Activated CD4-positive, alpha-beta memory T cell treated with anti-CD3 and anti-CD28 coated beads, Interleukin-2, amount 10 ng/mL, durations not matched to agents 7 days and 5 days (primary cell): ENCODE measurements at regions not wholly inside any gene's neighbourhood (a gene's known extent, or its start where the extent isn't known, plus 50 kb on each side); places are given as distances from the start of the nearest gene placed in this dataset.

Experiments used
- CTCF ChIA-PET: fragments of 350-600 bp; sonication (Branson Sonifier 250); formaldehyde crosslinking; loops from one replicate; lab custom pipeline; 2021; ENCODE audit warnings: antibody characterized with exemption, inconsistent platforms; lab: Charles Lee
- POLR2A ChIA-PET: fragments of 350-600 bp; sonication (Branson Sonifier 250); formaldehyde crosslinking; loops from one replicate; lab custom pipeline; 2021; ENCODE audit warnings: antibody characterized with exemption; lab: Charles Lee
- DNase-seq: peaks from one replicate; pipeline ENCODE4 v3.0.0-alpha.2; 2020
- H3K27ac Mint-ChIP-seq: one replicate; pipeline ENCODE4 v1.8.0; 2021; ENCODE audit warnings: mild to moderate bottlenecking, mixed read lengths
- H3K27me3 Mint-ChIP-seq: one replicate; pipeline ENCODE4 v1.8.0; 2021; ENCODE audit warnings: mixed read lengths
- H3K36me3 Mint-ChIP-seq: one replicate; pipeline ENCODE4 v1.8.0; 2021; ENCODE audit warnings: low read depth, mixed read lengths
- H3K4me1 Mint-ChIP-seq: one replicate; pipeline ENCODE4 v1.8.0; 2021; ENCODE audit warnings: mixed read lengths
- H3K4me3 Mint-ChIP-seq: one replicate; pipeline ENCODE4 v1.8.0; 2021; ENCODE audit warnings: mild to moderate bottlenecking, mixed read lengths
- H3K9me3 Mint-ChIP-seq: one replicate; pipeline ENCODE4 v1.8.0; 2021; ENCODE audit warnings: mixed read lengths

DNA sequence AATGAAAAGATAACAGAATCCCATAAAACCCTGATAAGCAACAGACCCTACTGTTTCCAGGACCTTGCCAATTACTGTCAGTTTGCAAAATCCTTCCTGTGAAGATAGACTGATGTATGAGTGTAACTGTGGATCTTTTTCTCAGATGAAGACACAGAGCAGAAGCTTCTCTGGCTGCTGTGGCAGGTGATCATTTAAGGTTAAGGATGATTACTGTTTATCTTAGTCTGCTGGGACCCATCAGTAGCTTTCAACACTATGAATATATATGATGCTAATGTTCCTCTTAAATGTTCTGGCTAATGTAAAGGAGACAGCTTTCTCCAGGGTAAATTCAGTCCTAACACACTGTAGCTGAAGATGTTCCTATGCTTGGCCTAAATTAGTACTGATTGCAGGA lies 56.0 kb upstream of the CTTNBP2 start:
- no peak overlapping the region for H3K4me3 Mint-ChIP-seq
- POLR2A ChIA-PET, result no interaction called here
- no peaks in the 10 kb centered on the region for H3K4me1 Mint-ChIP-seq
- CTCF ChIA-PET, result no interaction called here
- no peak for DNase-seq
- no peaks in the 10 kb centered on the region for H3K9me3 Mint-ChIP-seq
- H3K36me3 Mint-ChIP-seq, result no peaks in the 10 kb centered on the region
- no peaks in the 10 kb centered on the region for H3K27me3 Mint-ChIP-seq
- no peak overlapping the region for H3K27ac Mint-ChIP-seq

DNA sequence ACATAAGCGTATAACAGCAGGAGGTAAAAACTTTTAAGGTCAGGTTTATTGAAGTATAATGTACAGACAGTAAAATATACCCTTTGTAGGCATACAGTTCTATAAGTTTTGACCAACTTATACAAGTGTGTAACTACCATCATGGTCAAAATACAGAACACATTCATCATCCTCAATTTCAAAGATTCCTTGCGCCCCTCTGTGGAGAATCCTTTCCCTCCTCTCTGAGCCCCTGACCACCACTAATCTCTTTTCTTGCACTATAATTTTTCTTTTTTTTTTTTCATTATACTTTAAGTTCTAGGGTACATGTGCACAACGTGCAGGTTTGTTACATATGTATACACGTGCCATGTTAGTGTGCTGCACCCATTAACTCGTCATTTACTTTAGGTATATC lies 58.1 kb upstream of the CTTNBP2 start:
- no peak overlapping the region for H3K4me3 Mint-ChIP-seq
- H3K9me3 Mint-ChIP-seq, result no peaks in the 10 kb centered on the region

DNA sequence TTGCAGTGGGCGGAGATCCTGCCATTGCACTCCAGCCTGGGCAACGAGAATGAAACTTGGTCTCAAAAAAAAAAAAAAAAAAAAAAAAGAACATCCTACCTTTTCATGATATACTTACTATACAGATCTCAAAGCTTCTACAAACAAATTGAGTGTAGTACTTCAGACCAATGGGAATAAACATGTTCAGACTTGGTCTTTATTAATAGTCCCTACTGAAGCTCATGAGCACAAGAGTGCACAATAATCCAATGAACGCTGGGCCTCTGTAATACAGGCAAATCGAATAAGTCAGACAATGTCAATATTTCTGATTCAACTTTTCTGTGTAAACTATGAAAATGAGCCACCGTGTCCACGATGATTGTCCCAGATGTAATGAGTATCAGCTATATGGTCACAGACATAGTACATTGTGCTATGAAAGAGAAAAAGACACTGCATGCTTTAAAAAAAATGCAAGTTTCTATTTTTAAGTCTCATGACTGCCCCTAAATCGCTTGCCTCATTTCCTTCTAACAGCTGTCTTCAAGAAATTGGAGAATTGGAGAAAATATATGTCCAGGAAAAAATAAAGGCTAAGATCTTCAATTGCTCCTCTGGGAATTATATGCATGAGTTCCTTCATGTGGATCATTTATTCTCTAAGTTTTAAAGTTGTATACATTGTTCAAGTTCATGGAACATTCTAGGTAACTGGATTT lies 64.0 kb upstream of the CTTNBP2 start:
- Mint-ChIP-seq H3K4me3 (no peak overlapping the region), H3K27me3 (no peaks in the 10 kb centered on the region), H3K4me1 (no peaks in the 10 kb centered on the region), H3K36me3 (no peaks in the 10 kb centered on the region), H3K27ac (no peak overlapping the region), H3K9me3 (no peaks in the 10 kb centered on the region)
- POLR2A ChIA-PET, result no interaction called here
- CTCF ChIA-PET, result interaction anchor here (0.7 kb wide), 1 partner anchor 187 kb away, joined by 4 read pairs; no protein-coding TSS in a partner anchor
- DNase-seq, result no peak

More for the DNA sequence above, 58.1 kb upstream of the CTTNBP2 start:
- no peak for DNase-seq
- POLR2A ChIA-PET, result no interaction called here
- CTCF ChIA-PET, result no interaction called here
- Mint-ChIP-seq H3K27ac (no peak overlapping the region), H3K27me3 (no peaks in the 10 kb centered on the region), H3K4me1 (no peaks in the 10 kb centered on the region), H3K36me3 (no peaks in the 10 kb centered on the region)

- H3K27me3 Mint-ChIP-seq, result no peaks in the 10 kb centered on the region
- CTCF ChIA-PET, result no interaction called here
- H3K36me3 Mint-ChIP-seq, result no peaks in the 10 kb centered on the region
- no peak overlapping the region for H3K27ac Mint-ChIP-seq
- DNase-seq, result no peak
- no peaks in the 10 kb centered on the region for H3K9me3 Mint-ChIP-seq
- POLR2A ChIA-PET, result no interaction called here
- no peak overlapping the region for H3K4me3 Mint-ChIP-seq
- H3K4me1 Mint-ChIP-seq, result no peaks in the 10 kb centered on the region
Observed at GRCh38 chr7:117937753-117938483, 64.7 kb upstream of the CTTNBP2 start.

DNA sequence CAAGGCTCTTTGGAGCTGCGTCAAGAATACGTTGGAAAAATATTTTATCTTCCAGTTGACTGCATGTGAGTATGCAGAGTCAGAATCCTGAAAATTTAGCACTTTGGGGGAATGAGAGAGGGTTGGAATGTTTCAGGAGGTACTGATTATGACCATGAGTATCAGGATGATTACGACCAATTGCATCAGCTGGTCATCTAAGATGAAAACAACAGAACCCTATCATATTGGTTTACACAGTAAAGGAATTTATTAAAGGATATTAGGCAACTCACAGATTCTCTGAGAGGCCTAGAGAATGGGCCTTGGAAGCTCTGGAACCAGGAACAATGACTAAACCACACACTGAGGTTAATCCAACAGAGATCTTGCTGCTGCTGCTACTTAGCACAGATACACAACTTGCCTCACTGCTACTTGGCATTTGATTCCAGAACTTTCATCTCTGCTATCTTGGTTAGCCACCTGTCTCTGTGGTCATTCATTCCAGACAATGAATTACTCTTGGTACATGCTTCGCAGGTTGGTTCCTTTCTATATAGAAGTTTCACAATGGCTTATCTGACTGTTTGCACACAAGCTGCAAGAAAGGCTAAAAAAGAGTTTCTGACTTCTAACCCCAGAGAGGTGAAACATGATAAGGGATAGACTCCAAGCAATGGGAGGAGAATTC lies 68.0 kb upstream of the CTTNBP2 start:
- Mint-ChIP-seq H3K4me1 (no peaks in the 10 kb centered on the region), H3K9me3 (no peaks in the 10 kb centered on the region), H3K36me3 (no peaks in the 10 kb centered on the region), H3K27ac (no peak overlapping the region), H3K27me3 (no peaks in the 10 kb centered on the region), H3K4me3 (no peak overlapping the region)
- DNase-seq, result no peak
- ChIA-PET POLR2A (no interaction called here), CTCF (no interaction called here)

DNA sequence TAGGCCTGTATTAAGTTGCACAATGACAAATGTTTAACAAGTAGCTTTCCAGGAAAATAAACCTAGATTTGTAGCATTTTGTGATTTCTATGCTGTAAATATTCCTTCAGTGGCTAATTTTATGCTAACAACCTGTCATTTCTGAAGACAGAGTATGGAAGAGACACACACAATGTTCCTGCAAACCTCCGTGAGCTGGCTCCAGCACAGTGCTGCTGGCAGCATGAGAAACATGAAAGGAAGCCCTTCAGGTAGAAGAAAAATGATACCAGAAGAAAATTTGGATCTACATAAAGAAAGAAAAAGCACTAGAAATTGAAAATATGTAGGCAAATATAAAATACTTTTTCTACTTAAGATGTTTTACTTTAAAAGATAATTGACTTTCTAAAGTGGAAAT lies 69.5 kb upstream of the CTTNBP2 start:
- ChIA-PET POLR2A (no interaction called here), CTCF (no interaction called here)
- Mint-ChIP-seq H3K4me3 (no peak overlapping the region), H3K36me3 (no peaks in the 10 kb centered on the region), H3K27ac (no peak overlapping the region), H3K27me3 (no peaks in the 10 kb centered on the region), H3K4me1 (no peaks in the 10 kb centered on the region), H3K9me3 (no peaks in the 10 kb centered on the region)
- DNase-seq, result no peak

- Mint-ChIP-seq H3K27me3 (no peaks in the 10 kb centered on the region), H3K9me3 (no peaks in the 10 kb centered on the region), H3K27ac (no peak overlapping the region), H3K4me1 (no peaks in the 10 kb centered on the region), H3K4me3 (no peak overlapping the region), H3K36me3 (no peaks in the 10 kb centered on the region)
- ChIA-PET POLR2A (no interaction called here), CTCF (no interaction called here)
- DNase-seq, result no peak
Observed at GRCh38 chr7:117944886-117945285, 71.6 kb upstream of the CTTNBP2 start.

DNA sequence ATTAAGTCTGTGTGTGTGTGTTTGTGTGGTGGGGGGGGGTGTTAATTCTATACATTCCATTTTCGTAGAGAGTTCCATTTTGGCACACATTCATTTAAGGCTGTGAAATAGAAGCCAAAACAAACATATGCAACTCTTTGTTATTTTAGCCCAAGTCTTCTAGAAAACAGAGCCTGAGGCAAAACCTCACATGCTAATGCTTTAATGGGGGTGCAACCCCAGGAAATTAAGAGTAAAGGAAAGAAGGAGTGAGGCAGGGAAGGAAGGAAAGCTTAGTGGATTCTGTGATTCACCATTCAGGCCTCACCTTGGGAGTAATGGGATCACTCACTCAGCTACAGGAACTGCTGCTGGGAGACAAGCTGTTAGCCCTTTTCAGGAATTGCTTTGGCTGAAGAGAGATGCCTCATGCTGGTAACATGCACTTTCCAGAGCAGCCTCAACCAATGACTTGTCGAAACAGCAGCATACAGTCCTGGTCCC lies 73.0 kb upstream of the CTTNBP2 start:
- DNase-seq, result no peak
- H3K27me3 Mint-ChIP-seq, result no peaks in the 10 kb centered on the region
- no peak overlapping the region for H3K27ac Mint-ChIP-seq
- H3K9me3 Mint-ChIP-seq, result no peaks in the 10 kb centered on the region
- ChIA-PET POLR2A (no interaction called here), CTCF (no interaction called here)
- H3K36me3 Mint-ChIP-seq, result no peaks in the 10 kb centered on the region
- no peak overlapping the region for H3K4me3 Mint-ChIP-seq
- H3K4me1 Mint-ChIP-seq, result no peaks in the 10 kb centered on the region

DNA sequence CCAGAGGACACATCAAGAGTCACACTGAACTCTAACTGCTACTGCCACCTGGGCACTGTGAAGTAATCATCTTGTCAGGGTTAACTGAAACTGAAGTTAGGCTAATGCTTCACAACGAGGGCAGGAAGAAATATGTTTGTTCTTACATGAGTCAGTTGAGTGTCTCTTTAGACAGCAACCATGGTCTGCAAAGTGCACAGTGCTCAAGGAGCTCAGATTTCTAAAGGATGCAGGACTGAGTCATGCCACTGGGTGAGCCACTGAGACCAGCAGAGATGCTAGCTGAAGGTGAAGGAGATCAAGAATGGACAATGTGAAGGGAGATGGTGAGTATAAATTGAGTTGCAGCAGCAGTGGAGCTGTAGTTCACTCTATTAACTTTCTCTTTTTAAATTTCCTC lies 76.0 kb upstream of the CTTNBP2 start:
- CTCF ChIA-PET, result no interaction called here
- POLR2A ChIA-PET, result no interaction called here

GRCh38 chr7:117950601-117951260 lies 77.5 kb upstream of the CTTNBP2 start:
- Mint-ChIP-seq H3K27me3 (no peaks in the 10 kb centered on the region), H3K36me3 (no peaks in the 10 kb centered on the region), H3K27ac (no peak overlapping the region), H3K4me1 (no peaks in the 10 kb centered on the region), H3K9me3 (no peaks in the 10 kb centered on the region), H3K4me3 (no peak overlapping the region)
- POLR2A ChIA-PET, result no interaction called here
- CTCF ChIA-PET, result no interaction called here
- DNase-seq, result no peak

More for the DNA sequence above, 76.0 kb upstream of the CTTNBP2 start:
- Mint-ChIP-seq H3K36me3 (no peaks in the 10 kb centered on the region), H3K27ac (no peak overlapping the region), H3K4me3 (no peak overlapping the region), H3K9me3 (no peaks in the 10 kb centered on the region), H3K4me1 (no peaks in the 10 kb centered on the region), H3K27me3 (no peaks in the 10 kb centered on the region)
- no peak for DNase-seq

GRCh38 chr7:117951285-117951684 lies 78.0 kb upstream of the CTTNBP2 start:
- POLR2A ChIA-PET, result no interaction called here
- Mint-ChIP-seq H3K36me3 (no peaks in the 10 kb centered on the region), H3K4me3 (no peak overlapping the region), H3K9me3 (no peaks in the 10 kb centered on the region), H3K27ac (no peak overlapping the region), H3K27me3 (no peaks in the 10 kb centered on the region), H3K4me1 (no peaks in the 10 kb centered on the region)
- DNase-seq, result no peak
- CTCF ChIA-PET, result no interaction called here

DNA sequence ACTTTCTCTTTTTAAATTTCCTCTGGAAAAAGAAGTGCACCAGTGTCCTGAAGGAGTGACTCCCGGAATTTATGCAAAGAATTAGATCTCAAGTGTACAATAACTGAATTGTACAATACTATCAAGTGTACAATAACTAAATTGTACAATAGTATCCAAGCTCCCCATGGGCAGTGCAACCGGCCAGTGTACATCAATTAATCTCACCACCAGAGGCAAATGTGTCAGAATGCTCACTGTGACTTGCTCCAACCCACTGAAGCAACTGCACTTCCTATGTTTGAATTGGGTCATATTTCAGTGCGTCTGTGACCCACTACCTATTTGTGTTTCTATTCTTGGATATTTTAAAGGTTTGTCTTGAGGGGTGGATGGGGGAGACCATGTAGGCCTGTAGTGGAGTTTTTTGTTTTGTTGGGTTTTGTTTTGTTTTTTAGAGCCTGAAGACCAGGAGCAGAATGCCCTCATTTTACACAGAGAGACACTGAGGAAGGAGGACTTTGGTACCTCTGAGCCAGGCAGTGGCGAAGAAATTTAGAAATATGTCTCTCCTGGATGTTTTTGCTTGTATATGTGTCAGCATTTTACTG lies 78.5 kb upstream of the CTTNBP2 start:
- Mint-ChIP-seq H3K9me3 (no peaks in the 10 kb centered on the region), H3K27ac (no peak overlapping the region), H3K27me3 (no peaks in the 10 kb centered on the region), H3K4me3 (no peak overlapping the region), H3K36me3 (no peaks in the 10 kb centered on the region), H3K4me1 (no peaks in the 10 kb centered on the region)
- ChIA-PET CTCF (no interaction called here), POLR2A (no interaction called here)
- no peak for DNase-seq

GRCh38 chr7:117955046-117955445 lies 81.8 kb upstream of the CTTNBP2 start:
- Mint-ChIP-seq H3K9me3 (no peaks in the 10 kb centered on the region), H3K4me3 (no peak overlapping the region), H3K27me3 (no peaks in the 10 kb centered on the region), H3K27ac (no peak overlapping the region), H3K4me1 (no peaks in the 10 kb centered on the region), H3K36me3 (no peaks in the 10 kb centered on the region)
- DNase-seq, result no peak
- ChIA-PET CTCF (no interaction called here), POLR2A (no interaction called here)
